ENCODE measurements at regions not wholly inside any gene's neighbourhood (a gene's known extent, or its start where the extent isn't known, plus 50 kb on each side); places are given as distances from the start of the nearest gene placed in this dataset.

DNA sequence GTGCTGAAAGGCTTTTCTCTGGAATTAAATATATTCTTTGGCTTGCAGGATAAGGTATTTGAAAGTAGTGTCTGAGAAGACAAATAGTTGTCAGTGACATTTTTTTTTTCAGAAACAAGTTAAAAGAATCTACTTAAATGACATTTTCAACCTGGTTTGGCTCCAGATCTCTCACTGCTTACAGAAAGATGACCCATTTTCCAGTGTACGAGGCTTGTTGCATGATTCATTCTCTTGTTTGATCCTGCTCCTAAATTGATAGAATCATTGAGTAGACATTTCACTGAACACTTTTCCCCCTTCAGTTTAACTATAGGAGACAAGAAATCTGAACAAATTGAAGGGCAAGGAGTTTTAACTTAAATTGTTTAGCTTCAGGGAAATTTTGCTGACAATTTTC lies 546.1 kb downstream of the ZNF608 start:
- no peak for TF ChIP-seq CTCF (IDR thresholded peaks at IDR 0.05; ENCODE audit: unreplicated experiment)
- H3K4me3 Mint-ChIP-seq: no peak overlapping the region
- no peaks in the 10 kb centered on the region for H3K27me3 Mint-ChIP-seq (ENCODE audit: low read depth)
- peaks cover 21% of the 10 kb centered on the region for H3K9me3 Mint-ChIP-seq
- H3K4me1 Mint-ChIP-seq: peaks cover 30% of the 10 kb centered on the region
- H3K27ac Mint-ChIP-seq: no peak overlapping the region
- H3K36me3 Mint-ChIP-seq: peaks cover 12% of the 10 kb centered on the region
- DNase-seq (ENCODE audit: low spot score in 2 of 2, unreplicated experiment in 2 of 2): no peak

GRCh38 chr5:124199893-124200292 lies 546.5 kb downstream of the ZNF608 start:
- no peak for DNase-seq (ENCODE audit: low spot score in 2 of 2, unreplicated experiment in 2 of 2)
- no peak for TF ChIP-seq CTCF (IDR thresholded peaks at IDR 0.05; ENCODE audit: unreplicated experiment)
- H3K27me3 Mint-ChIP-seq (ENCODE audit: low read depth): no peaks in the 10 kb centered on the region
- H3K4me1 Mint-ChIP-seq: peaks cover 35% of the 10 kb centered on the region
- H3K9me3 Mint-ChIP-seq: peaks cover 21% of the 10 kb centered on the region
- no peak overlapping the region for H3K27ac Mint-ChIP-seq
- H3K36me3 Mint-ChIP-seq: peaks cover 12% of the 10 kb centered on the region
- no peak overlapping the region for H3K4me3 Mint-ChIP-seq

DNA sequence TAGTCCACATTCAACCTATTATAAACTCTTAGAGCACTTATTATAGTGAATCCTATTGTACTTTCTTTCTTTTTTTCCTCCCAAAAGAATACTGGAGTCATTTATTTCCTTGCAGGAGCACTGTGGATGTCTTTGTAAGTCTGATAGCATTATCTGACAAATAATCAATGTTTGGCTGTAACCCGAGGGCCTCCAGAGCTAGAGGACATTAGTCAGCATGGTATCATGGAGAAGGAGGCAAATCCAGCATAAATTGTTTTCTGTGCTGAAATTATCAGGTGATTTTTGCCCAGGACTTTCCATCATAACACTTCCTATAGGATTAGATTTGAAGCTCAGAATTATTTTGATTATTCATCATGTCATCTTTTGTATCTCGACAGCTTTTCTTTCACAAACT lies 551.0 kb downstream of the ZNF608 start:
- H3K27ac Mint-ChIP-seq: no peak overlapping the region
- H3K4me3 Mint-ChIP-seq: no peak overlapping the region
- no peaks in the 10 kb centered on the region for H3K9me3 Mint-ChIP-seq
- no peak for DNase-seq (ENCODE audit: low spot score in 2 of 2, unreplicated experiment in 2 of 2)
- H3K36me3 Mint-ChIP-seq: no peaks in the 10 kb centered on the region
- TF ChIP-seq CTCF (IDR thresholded peaks at IDR 0.05; ENCODE audit: unreplicated experiment): no peak
- H3K4me1 Mint-ChIP-seq: peaks cover 46% of the 10 kb centered on the region
- no peaks in the 10 kb centered on the region for H3K27me3 Mint-ChIP-seq (ENCODE audit: low read depth)

DNA sequence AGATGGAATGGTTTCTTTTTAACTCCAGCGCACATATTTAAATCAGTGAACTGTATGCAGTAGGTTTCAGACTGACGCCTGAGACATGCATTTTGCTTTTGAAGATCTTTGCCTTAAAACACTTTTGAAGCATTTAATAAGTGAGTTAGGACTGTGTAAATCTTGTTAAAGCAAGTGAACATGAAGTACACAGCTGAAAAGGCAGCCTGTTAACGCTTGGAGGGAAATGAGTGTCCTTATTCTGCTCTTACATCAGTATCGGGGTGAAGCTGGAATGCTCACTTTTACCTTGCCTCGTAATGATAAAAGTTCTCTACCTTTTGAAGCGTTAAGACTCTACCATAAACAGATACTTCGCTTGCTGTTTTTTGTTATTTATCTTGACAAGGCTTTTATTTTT lies 552.2 kb downstream of the ZNF608 start:
- no peak overlapping the region for H3K27ac Mint-ChIP-seq
- H3K4me3 Mint-ChIP-seq: no peak overlapping the region
- no peak for TF ChIP-seq CTCF (IDR thresholded peaks at IDR 0.05; ENCODE audit: unreplicated experiment)
- H3K27me3 Mint-ChIP-seq (ENCODE audit: low read depth): no peaks in the 10 kb centered on the region
- no peaks in the 10 kb centered on the region for H3K9me3 Mint-ChIP-seq
- no peak for DNase-seq (ENCODE audit: low spot score in 2 of 2, unreplicated experiment in 2 of 2)
- H3K36me3 Mint-ChIP-seq: no peaks in the 10 kb centered on the region
- H3K4me1 Mint-ChIP-seq: peaks cover 38% of the 10 kb centered on the region

DNA sequence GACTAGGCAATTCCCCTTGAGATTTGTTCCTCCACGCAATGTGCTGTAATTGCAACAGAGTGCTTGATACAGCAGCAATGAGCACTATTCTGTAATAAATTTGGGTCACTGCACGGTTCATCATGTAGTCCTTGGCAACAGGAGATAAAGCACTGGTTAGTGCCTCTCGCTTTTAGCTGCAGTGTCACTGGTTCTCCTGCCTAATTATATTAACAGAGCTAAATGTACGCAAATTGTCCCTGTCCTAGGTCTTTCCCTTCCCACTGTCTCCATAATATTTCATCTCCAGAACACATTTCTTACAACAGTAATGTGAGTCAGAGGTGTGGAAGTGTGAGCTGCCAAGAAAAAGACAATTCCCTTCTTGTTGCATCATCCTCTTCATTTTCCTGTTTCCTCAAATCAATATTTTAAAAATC lies 553.1 kb downstream of the ZNF608 start:
- Mint-ChIP-seq H3K4me1 (peaks cover 38% of the 10 kb centered on the region), H3K27me3 (ENCODE audit: low read depth) (no peaks in the 10 kb centered on the region), H3K4me3 (no peak overlapping the region), H3K27ac (no peak overlapping the region), H3K9me3 (no peaks in the 10 kb centered on the region), H3K36me3 (no peaks in the 10 kb centered on the region)
- DNase-seq (ENCODE audit: low spot score in 2 of 2, unreplicated experiment in 2 of 2): no peak
- no peak for TF ChIP-seq CTCF (IDR thresholded peaks at IDR 0.05; ENCODE audit: unreplicated experiment)

DNA sequence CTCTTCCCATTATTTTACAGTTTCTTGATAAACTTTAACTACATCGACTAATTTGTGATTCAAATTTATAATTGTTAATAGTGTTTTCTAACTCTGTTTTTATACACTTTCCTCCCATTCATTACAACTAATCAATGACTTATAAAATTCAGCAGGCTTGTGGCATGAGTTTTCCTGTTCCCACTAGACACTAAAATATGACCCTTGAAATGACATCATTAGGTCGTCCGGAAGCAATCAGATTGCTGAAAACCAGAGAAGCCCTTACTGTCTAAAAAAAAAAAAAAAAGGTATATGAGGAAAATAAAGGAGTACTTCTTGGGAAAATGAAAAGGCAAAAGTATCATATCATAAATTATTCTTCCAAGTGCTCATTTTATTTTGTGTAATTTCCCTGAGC lies 553.7 kb downstream of the ZNF608 start:
- H3K4me3 Mint-ChIP-seq: no peak overlapping the region
- no peaks in the 10 kb centered on the region for H3K36me3 Mint-ChIP-seq
- no peaks in the 10 kb centered on the region for H3K27me3 Mint-ChIP-seq (ENCODE audit: low read depth)
- no peaks in the 10 kb centered on the region for H3K9me3 Mint-ChIP-seq
- H3K27ac Mint-ChIP-seq: no peak overlapping the region
- DNase-seq (ENCODE audit: low spot score in 2 of 2, unreplicated experiment in 2 of 2): no peak
- H3K4me1 Mint-ChIP-seq: peaks cover 33% of the 10 kb centered on the region
- no peak for TF ChIP-seq CTCF (IDR thresholded peaks at IDR 0.05; ENCODE audit: unreplicated experiment)
